NCI-H510A (cell line): ENCODE measurements at regions not wholly inside any gene's neighbourhood (a gene's known extent, or its start where the extent isn't known, plus 50 kb on each side); places are given as distances from the start of the nearest gene placed in this dataset.

Experiments
- DNase-seq: peaks from one replicate; lab custom pipeline; 2025; lab: John Stamatoyannopoulos, UW

DNA sequence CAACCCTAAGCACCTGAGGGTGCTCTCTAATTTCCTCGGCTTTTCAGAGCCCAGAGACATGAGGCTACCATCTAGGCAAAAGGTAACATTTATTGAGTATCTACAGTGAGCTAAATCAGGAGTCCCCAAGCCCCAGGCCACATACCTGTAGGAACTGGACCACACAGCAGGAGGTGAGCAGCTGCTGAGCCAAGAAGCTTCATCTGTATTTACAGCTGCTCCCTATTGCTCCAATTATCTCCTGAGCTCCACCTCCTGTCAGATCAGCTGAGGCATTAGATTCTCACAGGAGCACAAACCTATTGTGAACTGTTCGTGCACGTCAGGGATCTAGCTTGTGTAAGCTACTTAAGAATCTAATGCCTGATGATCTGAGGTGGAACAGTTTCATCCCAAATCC, 70.2 kb downstream of the RND3 start:
- no peak for DNase-seq

DNA sequence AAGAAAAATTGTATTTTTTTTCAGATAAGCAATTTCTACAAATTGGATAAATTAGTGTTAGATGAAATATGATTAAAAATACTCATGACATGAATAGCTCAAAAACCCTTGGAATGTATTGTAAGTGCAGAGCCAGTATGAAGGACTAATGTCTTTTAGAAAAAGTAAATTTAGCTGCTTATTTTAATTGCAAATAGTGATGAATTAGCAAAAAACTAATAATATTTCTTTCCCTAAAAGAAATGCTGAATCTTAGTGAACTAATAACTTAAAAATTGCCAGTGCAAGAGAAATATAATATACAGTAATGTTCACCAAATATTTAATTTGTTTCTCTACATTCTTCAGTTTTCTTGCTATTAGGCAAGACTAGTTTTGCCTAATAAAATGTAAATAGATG, 72.4 kb downstream of the RND3 start:
- DNase-seq: no peak

DNA sequence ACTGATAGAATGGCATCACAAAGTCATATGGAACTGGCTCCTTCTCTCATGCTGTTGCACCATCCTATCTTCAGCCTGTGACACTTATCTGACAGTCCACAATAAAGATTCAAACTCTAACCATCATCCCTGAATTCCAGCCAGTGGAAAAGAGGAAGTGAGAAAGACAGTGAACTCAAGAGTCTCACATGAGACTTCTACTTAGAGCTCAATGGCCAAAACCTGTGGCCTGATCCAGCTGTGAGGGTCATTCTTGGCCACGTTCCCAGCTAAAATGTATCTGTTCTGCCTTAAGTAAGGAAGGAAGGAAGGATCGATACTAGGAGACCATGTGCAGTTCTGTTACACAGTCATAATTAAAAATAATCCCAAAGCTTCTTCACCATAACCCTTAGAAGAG, 73.6 kb downstream of the RND3 start:
- DNase-seq: no peak

DNA sequence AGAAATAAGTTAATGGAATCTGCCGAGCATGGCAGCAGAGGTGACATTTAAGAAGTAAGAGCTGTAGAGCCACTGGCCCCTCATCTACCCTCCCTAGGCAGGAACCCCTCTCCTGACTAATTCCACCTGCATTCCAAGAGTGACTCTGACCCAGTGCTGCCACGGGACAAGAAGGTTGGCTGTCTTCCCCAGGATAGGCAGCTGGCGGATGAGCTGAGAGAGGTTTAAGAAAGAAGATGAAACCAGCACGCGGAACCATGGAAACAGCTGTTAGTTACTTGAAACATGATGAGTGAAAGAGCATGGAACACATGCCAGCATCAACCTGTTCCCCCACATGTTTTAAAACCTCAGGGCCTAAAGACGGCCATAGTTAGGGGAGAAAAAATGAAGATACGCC, 74.1 kb downstream of the RND3 start:
- DNase-seq: no peak

DNA sequence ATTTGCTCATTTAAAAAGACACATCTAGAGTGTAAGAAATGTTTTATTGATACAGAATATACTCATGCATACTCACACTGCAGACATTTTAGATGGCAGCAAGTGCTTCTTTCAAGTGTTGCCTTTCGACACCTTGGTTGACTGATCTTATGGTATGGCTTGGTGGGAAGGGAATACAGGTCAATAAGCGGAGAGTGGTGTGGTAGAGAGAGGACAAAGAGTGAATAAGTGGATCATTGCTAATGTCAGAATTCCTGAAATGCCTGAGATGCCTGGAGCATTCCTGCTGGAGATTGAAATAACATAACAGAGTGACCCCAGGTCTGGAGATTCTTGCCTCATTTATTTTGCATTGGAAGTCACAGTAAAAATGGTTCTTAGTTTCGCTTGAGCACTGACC, 76.7 kb downstream of the RND3 start:
- DNase-seq: no peak

DNA sequence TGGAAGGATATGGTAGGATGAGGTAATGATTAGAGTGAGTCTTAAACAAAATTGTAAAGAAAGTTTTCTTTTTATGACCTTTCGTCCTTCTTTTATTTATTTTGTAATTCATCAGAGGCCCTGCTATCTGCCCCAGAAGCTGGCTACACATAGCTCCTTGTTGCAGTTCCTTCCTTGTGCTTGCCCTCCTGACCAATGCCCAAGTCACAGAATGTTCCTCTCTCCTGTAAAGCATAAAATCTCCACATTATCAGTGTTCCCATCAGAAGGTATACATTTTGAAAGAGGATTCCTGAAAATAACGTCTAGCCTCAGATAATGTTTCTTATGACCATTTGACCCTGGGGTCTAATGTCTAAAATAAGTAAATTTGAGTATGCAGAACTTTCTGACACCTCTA, 78.3 kb downstream of the RND3 start:
- no peak for DNase-seq

DNA sequence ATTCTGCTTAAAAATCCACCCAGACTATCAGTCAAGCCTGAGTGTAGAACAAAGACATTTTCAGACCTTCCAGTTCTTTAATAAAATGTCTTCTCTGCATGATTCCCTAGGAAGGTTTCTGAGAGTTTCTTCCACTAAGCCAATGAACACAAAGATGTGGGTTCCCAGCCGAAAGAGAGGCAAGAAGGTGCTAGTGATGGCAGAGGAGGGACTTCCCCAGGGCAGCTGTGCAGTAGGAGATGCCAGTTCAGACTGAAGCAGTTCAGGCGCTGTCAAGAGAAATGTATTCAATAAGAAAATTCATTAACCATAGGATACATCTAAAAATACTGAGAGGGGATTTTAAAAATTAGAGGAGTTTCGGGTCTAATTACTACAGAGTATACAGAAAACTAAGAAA, 83.3 kb downstream of the RND3 start:
- DNase-seq: no peak

DNA sequence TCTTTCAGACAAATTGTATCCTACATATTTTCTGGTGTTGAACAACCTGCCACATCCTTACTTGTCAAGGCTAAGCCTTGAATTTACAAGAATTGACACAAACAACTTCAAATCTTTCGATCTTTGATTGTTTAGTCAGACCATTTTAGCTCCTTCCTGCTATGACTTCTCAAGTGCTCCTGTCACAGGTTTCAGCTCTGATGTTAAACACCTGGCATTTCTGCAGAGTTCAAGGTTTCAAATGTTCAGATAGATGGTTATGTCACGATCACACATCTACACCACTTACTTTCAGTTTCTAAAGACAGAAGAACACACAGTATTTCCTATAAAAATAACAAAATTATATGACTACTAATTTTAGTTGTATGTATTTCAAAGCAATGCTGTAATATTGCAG, 84.0 kb downstream of the RND3 start:
- no peak for DNase-seq

DNA sequence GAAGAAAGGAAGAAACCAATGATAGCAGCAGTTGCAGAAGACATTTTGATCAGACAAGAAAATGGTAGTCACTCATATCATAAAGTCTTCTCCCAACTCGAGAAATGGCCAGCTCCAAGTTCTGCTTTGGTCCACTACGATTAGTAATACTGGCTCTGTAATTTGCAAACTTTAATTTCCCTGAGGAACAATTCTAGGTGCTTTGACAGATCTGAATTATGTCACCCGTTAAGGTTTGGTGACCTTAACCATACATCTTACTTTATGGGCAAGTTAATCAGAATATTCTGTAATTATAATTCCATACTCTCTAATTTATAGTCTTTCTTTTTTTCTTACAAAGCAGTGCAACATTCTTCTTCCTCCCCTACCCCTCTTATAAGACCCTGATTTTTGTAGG, 84.5 kb downstream of the RND3 start:
- no peak for DNase-seq

DNA sequence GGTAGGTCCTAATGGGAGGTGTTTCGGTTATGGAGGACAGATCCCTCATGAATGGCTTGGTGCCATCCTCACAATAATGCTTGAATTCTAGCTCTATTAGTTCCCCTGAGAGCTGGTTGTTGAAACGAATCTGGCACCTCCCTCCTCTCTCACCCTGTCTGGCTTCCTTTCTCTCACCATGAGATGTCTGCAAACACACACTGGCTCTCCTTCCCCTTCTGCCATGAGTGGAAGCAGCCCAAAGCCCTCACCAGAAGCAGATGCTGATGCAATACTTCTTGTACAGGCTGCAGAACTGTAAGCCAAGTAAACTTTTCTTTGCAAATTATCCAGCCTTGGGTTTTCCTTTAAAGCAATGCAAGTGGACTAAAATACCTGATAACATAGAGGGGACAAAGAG, 86.6 kb downstream of the RND3 start:
- no peak for DNase-seq

DNA sequence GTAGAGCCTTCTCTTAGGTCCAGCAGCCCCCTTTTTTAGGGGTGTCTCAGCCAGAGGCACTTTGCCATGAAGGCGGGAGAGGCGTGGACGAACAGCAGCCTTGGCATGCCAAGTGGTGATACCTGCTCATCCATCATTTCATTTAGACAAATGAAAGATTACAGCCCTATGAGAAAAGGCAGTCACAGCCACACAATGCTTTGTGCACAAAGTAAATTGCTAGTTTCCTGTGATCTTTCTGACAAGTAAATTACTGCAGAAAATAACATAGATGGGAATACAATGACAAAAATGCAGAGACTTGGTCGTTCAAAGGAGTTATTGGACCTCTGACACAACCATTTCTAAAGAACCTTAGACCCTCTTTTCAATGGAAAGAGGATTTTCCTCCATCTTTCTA, 94.9 kb downstream of the RND3 start:
- no peak for DNase-seq

DNA sequence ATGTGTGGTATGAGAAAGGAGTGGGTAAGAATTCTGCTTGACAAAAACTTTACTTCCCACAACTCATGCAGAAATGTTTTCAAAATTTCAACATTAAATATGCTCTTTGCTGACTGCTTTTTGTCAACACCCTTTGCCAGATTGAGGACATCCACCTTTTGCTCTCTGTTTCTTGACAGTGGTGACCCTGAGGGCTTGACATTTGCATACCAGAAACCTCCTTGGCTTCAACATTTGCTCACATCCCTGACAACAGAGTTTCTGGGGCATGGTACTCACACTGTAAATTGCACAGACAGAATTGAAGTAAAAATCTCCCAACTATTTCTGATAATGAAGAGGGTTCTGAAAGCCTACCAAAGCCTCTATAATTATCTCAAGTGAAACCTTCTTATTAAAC, 95.7 kb downstream of the RND3 start:
- DNase-seq: no peak

DNA sequence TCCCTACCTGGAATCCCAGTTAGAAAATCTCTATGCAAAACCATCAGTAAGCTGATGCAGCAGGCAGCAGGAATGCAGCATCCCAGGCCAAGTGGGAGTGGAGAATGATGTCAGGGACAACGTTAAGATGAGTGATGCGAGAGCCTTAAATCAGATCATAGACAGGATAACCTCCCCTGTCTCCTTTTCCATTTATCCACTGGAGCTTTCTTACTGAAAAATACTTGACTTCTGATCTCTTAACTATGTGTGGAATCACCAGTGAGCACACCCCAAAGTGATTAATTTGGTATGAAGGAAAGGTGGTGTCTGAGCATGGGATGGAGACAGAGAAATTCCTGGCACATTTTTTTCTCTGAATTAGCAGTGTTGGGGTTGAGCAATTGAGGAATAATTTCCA, 98.0 kb downstream of the RND3 start:
- no peak for DNase-seq

DNA sequence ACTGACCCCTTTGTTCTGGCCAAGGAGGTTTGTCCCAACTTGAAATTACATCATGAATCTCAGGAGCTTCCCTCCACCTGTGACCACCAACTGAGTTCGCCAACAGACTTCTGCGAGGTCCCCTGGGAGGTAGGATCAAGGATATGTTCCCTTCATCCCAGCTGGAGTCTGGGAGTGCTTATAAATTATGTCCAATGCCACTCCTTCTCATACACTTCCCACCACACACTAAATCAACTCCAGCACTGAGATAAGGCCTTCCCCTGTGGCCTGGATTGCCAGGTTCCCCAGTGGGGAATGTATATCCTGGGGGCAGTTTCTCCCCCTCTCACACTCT, 99.2 kb downstream of the RND3 start:
- no peak for DNase-seq

DNA sequence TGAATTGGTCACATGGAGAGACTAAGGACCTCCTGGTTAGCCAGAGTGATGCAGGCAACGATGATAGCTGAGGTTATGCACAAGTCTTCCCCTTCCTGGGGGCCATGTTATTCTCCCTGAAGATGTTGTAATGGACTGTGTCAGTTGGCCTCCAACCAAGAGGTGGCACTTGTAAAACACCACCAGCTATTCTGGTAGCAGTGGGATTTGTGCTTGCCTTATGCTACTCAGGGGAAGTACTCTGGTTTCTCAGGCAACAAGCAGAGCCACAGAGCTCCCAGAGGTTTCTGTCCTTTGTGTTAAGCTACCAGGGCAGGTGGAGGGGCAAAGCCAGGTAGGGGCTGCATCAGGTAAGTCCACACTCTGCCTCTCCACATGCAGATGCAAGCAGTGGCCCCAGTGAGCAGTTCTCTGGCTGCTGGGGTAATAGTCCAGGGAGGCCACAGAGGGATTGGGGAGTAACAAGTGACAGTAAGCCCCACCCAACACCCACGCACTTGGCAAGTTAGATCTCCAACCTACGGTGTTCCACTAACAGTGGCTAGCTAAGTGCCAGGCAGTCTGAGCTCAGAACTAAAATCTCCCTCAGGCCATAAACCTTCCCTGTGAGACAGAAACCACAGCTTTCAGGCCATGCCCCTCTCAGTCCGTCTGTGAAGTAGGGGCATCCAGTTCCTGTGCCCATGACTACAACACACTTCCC, 99.7 kb downstream of the RND3 start:
- DNase-seq: no peak

DNA sequence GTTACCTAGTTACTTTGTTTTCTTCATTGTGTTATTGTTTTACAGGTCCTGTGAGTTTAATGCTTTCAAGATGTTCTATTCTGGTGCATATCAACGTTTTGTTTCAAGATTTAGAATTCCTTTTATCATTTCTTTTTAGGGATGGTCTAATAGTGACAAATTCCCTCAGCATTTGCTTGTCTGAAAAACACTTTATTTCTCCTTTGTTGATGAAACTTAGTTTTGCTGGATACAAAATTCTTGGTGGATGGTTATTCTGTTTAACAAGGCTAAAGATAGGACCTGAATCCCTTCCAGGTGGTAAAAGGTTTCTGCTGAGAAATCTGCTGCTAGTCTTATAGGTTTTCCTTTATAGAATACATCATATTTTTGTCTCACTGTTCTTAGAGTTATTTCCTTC, 102.3 kb downstream of the RND3 start:
- DNase-seq: no peak

DNA sequence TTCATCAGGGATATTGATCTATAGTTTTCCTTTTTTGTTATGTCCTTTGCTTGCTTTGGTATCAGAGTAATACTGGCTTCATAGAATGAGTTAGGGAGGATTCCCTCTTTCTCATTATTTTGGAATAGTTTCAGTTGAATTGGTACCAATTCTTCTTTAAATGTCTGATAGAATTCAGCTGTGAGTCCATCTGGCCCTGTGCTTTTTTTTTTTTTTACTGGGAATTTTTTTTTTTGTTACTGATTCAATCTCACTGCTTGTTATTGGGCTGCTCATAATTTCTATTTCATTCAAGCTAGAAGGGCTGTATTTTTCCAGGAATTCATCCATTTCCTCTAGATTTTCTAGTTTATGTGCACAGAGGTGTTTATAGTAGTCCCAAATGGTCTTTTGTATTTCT, 103.9 kb downstream of the RND3 start:
- no peak for DNase-seq

DNA sequence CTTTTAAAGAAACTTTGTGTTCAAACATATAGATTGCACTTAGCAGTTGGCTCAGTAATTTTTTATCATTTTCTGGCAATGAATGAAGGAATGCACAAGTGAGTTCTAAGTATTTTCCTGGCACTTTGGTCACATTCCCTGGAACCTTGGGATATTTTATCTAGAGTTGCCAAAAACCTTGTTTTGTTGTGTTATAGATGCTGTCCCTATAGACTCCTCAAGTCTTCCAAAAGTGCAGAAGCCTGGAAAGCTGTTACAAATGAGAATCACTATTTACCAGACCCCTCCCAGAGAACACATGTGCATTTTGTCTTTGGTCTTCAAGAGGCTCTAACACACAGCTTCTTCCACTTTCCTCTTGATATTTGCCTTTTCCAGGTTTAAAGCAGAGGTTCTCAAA, 108.3 kb downstream of the RND3 start:
- no peak for DNase-seq

DNA sequence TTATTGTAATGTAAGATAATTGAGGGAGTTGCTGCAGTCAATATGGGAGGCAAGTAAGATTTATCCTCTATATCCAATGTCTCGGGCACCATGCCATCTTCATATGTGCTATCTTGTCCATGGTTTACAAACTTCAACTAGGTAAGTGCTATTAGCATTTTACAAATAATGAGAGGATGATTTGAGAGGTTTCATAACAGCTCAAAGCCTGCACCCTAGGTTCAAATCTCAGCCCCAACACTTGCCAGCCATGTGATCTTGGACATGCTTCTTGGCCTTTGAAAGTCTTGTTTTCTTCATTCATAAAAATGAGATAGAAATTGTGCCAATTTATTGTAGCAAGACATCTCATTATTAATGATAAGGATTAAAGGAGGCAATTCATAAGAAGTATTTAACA, 108.8 kb downstream of the RND3 start:
- DNase-seq: no peak

DNA sequence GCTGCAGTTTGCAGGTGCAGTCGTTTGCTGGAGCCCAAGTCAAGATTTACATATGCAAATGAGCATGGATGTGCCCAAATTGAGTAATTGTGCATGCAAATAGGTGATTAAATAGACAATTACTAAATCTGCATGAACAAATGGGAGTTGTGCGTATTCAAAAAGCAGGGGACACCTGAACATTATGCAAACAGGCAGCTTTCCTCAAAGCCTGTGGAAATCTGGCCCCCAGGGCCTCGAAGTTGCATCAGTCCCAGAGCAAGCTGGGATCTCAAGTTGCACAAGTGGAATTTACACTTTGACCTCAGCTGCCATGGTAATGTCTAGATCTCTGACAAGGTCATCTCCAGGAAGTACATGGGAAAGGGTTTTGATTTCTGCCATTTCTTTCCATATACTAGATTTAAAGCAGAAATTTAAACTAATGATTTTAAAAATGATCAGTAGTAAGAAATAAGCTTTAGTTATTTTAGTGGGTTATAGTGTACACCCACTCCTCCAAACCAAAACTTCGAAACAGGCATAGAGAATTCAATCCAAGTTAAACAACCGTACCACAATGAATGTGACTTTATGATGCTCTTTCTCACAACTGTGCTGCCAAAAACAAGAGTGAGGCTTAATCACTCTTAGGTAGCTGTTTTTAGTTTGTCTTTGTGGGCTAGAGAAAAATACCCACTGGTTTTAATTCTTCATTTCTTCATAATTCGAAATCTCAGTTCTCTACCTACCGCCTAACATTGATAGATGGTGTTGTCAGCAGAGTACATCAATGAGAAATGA, 110.7 kb downstream of the RND3 start:
- DNase-seq: no peak

DNA sequence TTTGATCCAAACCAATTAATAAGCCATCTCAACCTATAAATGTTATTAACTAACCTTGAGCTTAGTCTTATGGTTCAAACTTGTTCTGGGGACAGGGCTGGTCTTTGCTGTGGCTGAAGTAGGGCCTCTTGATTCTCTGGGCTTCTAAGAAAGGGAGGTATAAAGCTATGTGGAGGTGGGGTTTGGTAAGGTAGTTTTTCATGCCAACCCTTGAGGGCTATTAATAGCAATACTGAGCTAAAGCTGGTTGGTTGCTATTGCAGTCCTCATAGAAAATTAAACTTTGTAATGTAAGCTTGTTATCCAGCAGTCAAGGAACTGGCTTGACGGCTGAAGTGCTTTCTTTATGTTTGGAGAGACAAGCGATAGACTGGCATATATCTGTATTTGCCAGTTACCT, 112.1 kb downstream of the RND3 start:
- DNase-seq: no peak

DNA sequence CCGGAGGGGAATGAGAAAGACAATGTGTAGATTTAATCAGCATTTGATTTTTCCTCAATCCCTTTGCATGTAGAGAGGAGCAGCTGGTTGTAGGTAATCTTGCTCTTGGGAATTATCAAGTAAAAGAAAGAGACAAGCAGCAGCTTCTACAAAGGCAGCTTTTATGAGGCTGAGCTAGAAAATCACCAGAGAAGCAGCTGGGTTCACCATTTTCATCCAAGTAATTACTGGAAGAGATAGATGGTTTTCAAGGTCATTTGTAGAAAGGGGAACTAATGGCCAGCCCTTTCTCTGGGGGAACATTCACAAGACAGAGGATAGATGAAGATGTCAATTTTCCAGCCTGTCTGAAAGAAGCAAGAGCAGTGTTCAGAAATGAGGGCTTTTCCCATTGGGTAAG, 113.0 kb downstream of the RND3 start:
- DNase-seq: no peak

DNA sequence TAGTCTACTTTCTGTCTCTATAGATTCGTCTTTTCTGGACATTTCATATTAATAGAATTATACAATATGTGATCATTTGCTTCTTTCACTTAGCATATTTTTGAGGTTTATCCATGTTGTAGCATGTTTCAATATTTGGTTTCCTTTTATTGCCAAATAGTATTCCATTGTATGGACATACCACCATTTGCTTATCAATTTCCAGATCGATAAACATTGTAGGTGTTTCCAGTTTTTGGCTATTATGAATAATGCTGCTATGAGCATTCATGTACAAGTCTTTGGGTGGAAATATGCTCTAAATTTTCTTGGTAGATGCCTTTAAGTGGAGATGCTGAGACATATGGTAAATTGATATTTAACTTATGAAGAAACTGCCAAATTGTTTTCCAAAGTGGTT, 114.1 kb downstream of the RND3 start:
- no peak for DNase-seq
